Skeletal muscle cell (primary cell): ENCODE measurements at regions not wholly inside any gene's neighbourhood (a gene's known extent, or its start where the extent isn't known, plus 50 kb on each side); places are given as distances from the start of the nearest gene placed in this dataset.
"Not testable (repeated sequence)": the region's sequence is repeated elsewhere in the genome, so short reads cannot be mapped to it uniquely, and the experiment has no call there.

Source experiments
- DNase-seq: peaks from one replicate; pipeline ENCODE4 v3.0.0-alpha.2; 2010; ENCODE audit warnings: low read depth
- H3K4me3 ChIP-seq: 2 replicates; pipeline ENCODE4 v1.5.1; 2011; ENCODE audit warnings: low read depth, mild to moderate bottlenecking, control low read depth, low read length, moderate library complexity

DNA sequence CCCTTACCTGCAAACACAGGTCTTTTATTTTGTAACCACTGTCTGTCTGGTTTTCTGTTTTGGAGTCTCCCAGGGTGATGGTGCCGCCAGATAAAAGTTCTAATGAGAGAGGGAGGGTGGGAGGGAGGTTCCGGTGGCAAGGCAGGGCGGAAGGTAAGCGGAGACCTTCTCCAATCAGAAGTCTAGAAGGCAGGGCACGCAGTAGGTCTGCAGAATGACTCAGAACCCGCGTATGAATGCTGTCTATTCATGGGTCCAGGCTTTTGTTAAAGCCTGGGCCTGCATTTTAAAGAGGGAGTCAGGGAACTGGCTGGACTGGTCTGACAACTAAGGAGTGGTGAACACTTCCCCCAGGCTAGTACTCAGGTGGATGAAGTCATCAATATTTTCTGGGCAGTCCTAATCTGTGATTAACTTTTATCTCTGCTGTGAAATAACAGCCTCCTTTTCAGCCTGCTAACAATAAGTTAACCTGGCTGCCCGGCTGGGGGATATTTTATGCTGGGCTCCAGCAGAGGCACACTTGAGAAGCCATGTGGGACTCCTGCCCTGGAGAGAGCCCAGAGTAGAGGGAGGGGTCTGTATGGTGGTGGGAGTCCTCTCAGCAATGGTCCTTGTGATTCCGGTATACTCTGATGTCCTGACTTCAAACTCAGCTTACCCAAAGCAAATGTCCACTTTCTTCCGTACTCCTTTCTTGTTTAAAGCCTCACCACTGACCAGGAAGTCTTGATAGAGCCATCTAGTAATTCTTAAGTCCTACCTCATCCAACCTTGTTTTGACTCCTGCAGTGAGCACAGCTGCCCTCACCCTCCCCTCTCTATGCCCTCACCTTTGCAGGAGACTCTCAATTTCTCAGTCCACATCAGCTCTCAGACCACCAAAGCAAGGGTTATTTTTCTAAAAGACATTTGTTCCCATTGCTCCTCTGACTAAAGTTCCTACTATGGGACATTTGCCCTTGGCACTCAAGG, 85.3 kb upstream of the PLGLB2 start:
- not testable (repeated sequence) for DNase-seq, H3K4me3 ChIP-seq

DNA sequence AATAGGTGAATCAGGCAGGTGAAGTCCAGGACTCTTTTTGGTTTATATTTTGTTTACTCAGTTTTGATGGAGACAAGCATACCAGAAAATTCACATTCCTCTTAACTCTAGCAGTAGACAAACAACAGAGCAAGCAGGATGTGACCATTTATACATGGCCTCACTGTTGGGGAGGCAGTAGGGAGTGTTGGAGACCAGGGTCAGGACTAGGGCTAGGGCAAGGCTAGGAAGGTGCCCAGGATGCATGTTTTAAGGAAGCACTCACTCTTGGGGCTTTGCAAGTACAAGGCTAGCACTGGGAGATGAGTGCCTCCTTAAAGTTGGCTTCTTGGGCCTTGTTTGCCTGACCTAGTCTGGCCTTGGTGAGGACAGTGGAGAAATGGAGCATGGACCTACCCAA, 84.5 kb upstream of the PLGLB2 start:
- not testable (repeated sequence) for H3K4me3 ChIP-seq, DNase-seq

GRCh38 chr2:87667027-87667426, 80.9 kb upstream of the PLGLB2 start:
- H3K4me3 ChIP-seq, DNase-seq: not testable (repeated sequence)

- H3K4me3 ChIP-seq, DNase-seq: not testable (repeated sequence)
These were observed 79.5 kb upstream of the PLGLB2 start for GRCh38 chr2:87668361-87668760.

- not testable (repeated sequence) for H3K4me3 ChIP-seq
These were observed 78.2 kb upstream of the PLGLB2 start for GRCh38 chr2:87669633-87670231.

DNA sequence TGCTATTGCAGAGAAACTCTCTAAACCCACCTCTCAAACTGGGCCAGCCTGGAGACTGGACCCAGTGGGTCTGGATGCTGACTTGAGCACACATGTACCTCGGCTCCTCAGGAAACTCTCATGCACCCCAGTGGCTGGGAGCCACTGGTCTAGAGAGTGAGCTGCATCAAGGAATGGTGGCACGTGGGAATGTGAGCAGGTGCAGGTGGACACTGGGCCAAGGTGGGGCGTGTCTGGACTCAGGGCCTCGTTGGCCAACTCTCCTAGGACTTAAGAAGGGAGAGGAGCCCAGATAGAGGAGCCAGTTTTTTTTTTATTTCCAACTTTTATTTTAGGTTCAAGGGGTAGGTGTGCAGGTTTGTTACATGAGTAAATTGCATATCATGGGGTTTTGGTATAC, 75.5 kb upstream of the PLGLB2 start:
- H3K4me3 ChIP-seq, DNase-seq: not testable (repeated sequence)

More at GRCh38 chr2:87669633-87670231, 78.2 kb upstream of the PLGLB2 start:
- DNase-seq = not testable (repeated sequence)

DNA sequence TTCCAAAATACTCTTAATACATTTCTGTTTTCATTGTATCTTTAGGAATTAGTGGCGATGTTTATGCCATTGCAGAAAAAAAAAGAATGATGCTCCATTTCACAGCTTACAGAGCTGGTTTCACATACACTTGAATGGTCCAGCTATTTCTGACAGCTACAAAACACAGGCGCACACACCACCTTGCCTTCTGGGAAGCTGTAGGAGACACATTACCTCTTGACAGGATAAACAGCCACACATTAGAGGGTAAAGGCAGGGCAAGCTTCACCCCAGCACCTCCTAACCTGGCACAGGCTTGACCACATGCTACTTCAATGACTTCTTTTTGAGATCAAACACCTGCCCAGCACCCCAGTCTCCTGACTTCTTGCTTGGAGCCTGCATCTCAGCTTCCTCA, 73.2 kb upstream of the PLGLB2 start:
- not testable (repeated sequence) for DNase-seq, H3K4me3 ChIP-seq

DNA sequence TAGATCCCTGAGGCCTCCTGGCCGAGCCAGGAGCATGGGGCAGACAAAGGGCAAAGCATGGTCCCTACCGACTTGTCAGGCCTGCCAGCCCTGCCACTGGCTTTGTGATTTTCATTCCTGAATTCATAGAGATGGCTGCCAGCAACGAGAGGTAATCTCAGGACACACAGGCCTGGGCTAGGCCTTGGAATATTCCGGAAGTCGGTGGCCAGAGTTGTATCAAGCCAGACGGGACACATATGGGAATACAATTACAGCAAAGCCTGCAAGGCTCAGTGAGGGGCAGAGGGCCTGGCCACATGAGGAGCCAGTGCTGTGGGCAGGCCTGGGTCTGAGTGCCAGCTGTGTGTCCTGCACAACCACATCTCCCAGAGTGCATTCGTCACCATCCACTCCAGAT, 72.4 kb upstream of the PLGLB2 start:
- H3K4me3 ChIP-seq, DNase-seq: not testable (repeated sequence)

GRCh38 chr2:87677421-87677923, 70.4 kb upstream of the PLGLB2 start:
- DNase-seq, H3K4me3 ChIP-seq: not testable (repeated sequence)

GRCh38 chr2:87678742-87679173, 69.1 kb upstream of the PLGLB2 start:
- not testable (repeated sequence) for H3K4me3 ChIP-seq, DNase-seq

- not testable (repeated sequence) for H3K4me3 ChIP-seq, DNase-seq
These were observed 67.9 kb upstream of the PLGLB2 start for GRCh38 chr2:87679950-87680349.

- not testable (repeated sequence) for H3K4me3 ChIP-seq
These were observed 67.2 kb upstream of the PLGLB2 start for GRCh38 chr2:87680691-87681090.

DNA sequence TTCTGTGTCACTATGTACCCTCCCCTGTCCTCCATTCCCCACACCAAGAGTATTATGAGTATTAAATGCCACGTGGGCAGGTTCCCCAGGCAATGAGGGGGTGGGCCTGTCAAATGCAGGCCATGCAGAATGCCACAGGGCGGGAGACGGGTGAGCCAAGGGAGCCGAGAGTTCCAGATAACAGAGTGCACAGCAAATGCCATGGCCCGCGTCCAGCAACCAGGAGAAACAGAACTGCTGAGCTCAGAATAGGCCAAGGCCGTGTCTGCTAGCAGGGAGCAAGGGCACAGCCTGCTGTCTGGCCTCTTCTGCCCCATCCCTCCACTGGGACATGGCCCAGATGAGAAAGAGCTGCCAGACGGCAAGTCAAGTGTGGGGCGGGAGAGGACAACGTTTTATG, 64.4 kb upstream of the PLGLB2 start:
- not testable (repeated sequence) for H3K4me3 ChIP-seq, DNase-seq

More at GRCh38 chr2:87680691-87681090, 67.2 kb upstream of the PLGLB2 start:
- not testable (repeated sequence) for DNase-seq

DNA sequence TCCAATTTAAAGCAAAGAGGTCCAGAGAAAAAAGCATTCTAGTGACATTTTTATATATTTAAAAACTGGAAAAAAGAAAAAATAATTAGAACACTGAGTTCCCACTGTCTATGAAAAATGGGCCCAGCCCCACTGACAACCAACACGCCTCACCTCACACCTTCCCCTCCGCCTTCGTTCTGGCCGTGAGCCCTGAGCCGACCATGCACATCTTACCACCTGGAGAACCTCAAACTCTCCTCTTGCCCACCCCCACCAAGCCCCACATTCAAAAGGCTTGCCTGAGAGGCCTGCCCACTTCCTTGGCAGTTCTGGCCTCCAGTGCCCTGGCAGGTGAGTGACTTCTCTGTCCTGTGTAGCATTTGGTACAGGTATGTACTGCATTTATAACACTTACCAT, 63.9 kb upstream of the PLGLB2 start:
- not testable (repeated sequence) for DNase-seq, H3K4me3 ChIP-seq

DNA sequence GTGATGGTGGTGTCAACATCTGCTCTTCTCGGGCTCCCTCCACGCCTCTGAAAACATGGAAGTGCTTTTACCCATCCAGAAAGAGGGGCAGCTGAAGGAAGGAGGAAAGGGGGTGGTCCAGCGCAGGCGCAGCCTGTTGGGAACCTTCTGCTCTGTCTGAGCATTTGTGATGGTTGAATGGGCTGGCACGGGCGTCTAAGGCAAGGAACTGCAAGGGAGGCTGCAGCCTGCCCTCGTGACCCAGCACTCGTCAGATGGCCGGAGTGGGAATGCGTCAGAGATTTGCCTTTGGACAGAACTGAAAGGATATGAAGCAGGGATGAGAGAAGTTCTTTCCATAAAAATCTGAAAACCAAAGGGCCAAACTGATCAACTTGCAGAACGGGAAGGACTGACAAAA, 62.3 kb upstream of the PLGLB2 start:
- not testable (repeated sequence) for H3K4me3 ChIP-seq, DNase-seq

- not testable (repeated sequence) for DNase-seq, H3K4me3 ChIP-seq
These were observed 60.9 kb upstream of the PLGLB2 start for GRCh38 chr2:87686873-87687549.

DNA sequence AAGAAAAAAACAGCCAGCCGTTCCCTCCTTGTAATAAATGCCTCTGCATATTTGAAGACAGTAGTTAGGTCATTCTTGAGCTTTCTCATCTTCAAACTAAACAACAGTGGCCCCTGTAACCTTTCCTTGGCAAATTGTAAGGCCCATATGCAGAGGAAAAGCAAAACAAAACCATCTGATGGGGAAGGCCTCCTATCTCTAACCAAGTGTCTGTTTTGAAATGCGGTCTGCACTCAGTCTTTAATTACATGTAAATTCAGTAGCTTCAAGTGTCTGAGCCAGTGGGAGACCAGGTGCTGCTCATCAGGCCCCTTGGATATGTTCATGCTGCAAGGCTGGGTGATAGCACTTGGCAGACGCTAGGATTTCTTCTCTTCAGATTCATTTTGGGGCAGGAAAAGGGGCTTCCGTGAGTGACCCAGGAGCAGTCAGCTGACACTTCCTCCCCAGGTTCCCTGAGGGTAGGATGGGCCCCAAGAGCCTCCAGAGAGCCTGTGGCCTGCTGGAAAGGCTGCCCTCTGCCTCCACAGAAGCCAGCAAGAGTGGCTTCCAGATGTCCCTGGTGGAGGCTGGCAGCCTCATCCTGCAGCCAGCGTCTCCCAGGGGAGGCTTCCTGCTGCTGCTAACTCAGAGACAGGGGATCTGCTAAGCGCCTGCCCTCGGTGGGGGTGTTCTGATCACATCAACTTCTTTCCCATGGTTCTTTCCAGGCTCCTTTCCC, 60.2 kb upstream of the PLGLB2 start:
- not testable (repeated sequence) for H3K4me3 ChIP-seq, DNase-seq

DNA sequence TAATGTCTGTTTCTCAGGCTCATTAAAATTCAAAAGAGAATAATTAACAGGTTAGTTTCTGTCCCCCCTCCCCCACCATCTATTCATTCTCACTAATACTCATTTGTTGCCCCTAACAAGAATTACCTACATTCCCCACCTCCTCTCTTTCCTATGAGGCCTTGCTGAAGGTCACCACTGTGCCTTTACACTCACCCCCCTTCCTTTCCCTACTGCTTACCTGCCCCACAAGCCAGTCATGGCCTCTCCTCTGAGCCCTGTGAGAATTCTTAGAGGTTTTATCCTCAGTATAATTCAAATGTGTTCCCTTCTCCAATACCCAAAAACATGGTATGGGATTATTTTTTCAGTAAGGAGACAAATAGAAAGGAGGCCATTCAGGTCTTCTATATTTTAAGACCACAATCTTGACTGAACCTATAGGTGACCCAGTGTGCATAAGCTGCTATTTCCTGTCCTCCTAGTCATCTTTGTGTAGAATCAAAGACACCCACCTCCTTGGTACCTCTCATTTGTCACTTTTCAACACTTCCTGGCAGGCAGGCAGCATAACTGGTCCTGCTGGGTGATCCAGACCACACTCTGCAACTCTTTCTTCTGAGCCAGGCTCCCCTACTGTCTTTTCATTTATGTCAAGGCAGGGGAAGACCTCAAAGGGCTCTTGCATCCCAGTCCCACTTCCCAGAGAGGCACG, 55.8 kb upstream of the PLGLB2 start:
- H3K4me3 ChIP-seq, DNase-seq: not testable (repeated sequence)
